GM12892 (cell line): ENCODE measurements at regions not wholly inside any gene's neighbourhood (a gene's known extent, or its start where the extent isn't known, plus 50 kb on each side); places are given as distances from the start of the nearest gene placed in this dataset.

Source experiments
- DNase-seq: peaks from one replicate; pipeline ENCODE4 v3.0.0; 2011; ENCODE audit not compliant: insufficient read length
- FAIRE-seq: peaks from 2 replicates; lab custom pipeline; 2011; peaks lifted over from hg19 to GRCh38; lab: Jason Lieb, UNC
- POLR2A ChIP-seq: IDR thresholded peaks from 2 replicates; pipeline ENCODE4 v1.6.1; 2011; ENCODE audit warnings: low read depth, low read length, control low read depth
- POLR2AphosphoS5 ChIP-seq: IDR thresholded peaks from 2 replicates; pipeline ENCODE4 v1.6.1; 2011; ENCODE audit warnings: low read depth, low read length, control low read depth
- TAF1 ChIP-seq: IDR thresholded peaks from 2 replicates; pipeline ENCODE4 v1.6.1; 2011; ENCODE audit warnings: low read depth, mild to moderate bottlenecking, control low read depth, low read length, borderline replicate concordance

DNA sequence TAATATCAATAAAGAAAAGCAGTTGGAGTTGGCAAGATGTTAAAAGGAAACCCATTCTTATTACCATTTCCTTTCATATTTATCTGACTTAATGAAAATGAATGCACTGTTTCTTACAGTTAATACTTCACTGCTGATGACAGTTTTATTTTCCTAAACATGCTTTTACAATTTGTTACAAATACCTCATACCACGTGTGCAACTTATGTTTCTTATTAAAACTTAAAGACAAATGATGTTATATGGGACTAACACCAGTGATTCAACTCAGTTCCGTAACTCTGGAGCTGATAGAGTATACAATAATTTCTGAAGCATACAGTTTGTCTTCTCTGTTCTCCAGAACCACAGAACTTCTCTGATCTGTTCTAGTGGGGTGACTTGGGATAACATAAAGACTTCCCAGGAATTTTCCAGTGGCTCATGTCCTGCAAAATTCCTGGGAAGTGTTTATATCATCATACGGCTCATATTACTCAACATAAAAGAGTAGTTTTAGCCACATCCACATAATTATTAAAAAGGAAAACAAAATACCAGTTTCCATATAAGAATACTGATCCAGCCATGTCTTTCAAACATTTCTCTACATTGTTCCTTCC, 1259.0 kb upstream of the C9orf72 start:
- FAIRE-seq (no peak), DNase-seq (no peak)
- no peak for TF ChIP-seq POLR2A
- no peak for TF ChIP-seq TAF1
- no peak for TF ChIP-seq POLR2AphosphoS5

DNA sequence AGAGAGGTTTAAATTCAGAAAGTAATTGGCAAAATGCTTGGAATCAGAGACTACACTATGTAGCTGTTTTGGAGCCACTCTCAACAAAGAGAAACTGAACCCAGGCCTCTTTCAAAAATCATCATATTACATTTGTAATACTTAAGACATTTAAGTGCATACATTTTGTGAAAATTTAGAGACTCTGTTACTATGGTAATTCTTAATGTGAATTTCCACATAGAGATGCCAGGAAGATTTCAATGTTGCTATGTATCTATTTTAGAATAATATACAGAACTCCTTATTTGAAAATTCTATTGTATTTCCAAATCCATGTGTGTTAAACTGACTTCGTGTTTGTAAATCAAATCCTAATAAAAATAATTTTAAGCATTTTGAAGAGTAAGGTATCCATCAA, 1260.9 kb upstream of the C9orf72 start:
- no peak for TF ChIP-seq POLR2AphosphoS5
- no peak for TF ChIP-seq TAF1
- TF ChIP-seq POLR2A, result no peak
- no peak for DNase-seq
- FAIRE-seq, result no peak

DNA sequence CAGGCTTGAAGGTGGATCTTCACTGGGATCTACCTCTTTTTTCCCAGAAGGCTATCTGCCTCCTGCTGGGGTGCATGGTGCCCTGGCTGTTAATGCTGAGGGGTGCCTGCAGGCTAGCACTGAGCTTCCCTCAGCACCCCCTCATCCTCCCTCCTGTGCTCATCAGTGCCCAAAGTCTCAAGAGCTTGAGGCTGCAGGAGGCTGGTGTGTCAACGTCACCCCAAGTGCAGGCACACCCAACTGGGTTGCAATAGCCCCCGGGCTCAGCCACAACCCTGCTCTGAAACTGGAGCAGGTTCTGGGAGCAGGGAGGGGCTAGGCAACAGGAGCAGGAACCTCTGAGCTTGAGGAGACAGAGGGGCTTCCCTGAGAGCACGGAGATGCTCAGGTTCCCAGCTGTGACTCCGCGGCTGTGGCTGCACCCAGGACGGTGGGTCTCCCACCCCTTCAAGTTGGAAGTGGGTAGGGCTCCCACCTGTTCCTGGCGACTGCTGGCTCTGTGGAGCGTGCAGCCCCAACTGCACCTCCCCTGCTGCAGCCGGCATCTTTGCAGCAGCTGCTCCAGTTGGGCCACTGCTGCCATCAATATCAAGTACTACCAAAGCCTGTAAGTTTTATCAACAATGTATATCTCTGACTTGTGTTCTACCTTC, 1266.6 kb upstream of the C9orf72 start:
- TF ChIP-seq TAF1, result no peak
- FAIRE-seq (no peak), DNase-seq (no peak)

DNA sequence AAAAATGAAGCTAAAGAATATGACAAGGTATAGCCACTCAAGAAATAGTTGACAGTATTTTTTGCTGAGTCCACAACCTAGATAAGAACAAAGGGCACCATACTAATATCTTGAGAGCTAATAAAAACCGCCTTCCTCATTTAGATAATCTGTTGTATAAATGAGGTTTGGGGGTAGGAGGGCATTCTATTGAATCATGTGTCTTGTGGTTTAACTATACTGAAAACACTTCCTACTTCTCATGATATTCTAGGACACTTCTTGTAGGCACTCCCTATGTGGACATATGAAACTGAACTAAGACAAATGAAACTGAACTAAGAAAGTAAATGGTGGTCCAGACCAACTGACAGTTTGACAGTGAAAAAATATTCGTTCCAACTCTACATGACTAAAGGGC, 1268.5 kb upstream of the C9orf72 start:
- DNase-seq, result no peak
- no peak for TF ChIP-seq POLR2A
- no peak for TF ChIP-seq TAF1
- no peak for FAIRE-seq

- DNase-seq (no peak), FAIRE-seq (no peak)
These were observed 1274.0 kb upstream of the C9orf72 start for GRCh38 chr9:28847331-28847730.

DNA sequence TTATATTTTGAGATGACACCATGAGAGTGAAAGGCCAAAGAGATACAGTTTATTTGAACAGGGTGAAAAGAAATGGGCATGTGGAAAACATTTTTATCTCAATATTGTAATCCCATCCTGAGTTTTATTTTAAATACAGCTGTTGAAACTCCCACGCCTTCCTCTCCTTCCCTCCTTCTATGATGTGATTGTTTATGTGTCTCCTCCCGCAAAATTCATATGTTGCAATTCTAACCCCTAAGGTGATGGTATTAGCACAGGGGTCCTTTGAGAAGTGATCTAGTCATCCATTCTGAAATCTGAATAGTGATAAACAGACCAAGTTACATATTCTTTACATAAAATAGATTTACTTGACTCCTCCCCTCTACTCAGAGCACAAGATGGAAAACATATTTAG, 1275.4 kb upstream of the C9orf72 start:
- DNase-seq (no peak), FAIRE-seq (no peak)
- TF ChIP-seq POLR2A (no peak), POLR2AphosphoS5 (no peak), TAF1 (no peak)

More at GRCh38 chr9:28847331-28847730, 1274.0 kb upstream of the C9orf72 start:
- TF ChIP-seq POLR2A (no peak), TAF1 (no peak), POLR2AphosphoS5 (no peak)

GRCh38 chr9:28853477-28853876, 1280.2 kb upstream of the C9orf72 start:
- DNase-seq, result no peak
- TF ChIP-seq POLR2A (no peak), TAF1 (no peak)

DNA sequence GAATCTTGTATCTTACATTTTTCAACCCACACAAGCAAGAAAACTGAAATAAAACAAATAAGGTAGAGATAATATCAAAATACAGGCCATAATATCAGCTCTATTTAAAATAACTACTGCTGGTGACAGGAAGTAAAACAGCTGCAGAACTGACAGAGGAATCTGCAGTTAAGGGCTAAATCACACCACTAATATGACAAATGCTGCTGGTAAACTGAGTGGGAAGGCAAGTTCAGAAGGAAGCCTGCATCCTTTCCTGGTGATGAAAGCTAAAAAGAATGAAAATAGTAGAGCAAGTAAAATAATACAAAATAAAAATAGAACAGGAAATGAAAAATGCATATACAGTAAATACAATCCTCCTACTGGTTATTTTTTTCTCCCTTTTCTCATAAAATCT, 1293.7 kb upstream of the C9orf72 start:
- TF ChIP-seq POLR2A (no peak), TAF1 (no peak), POLR2AphosphoS5 (no peak)
- FAIRE-seq (no peak), DNase-seq (no peak)

More at GRCh38 chr9:28853477-28853876, 1280.2 kb upstream of the C9orf72 start:
- no peak for FAIRE-seq

GRCh38 chr9:28868228-28868990, 1295.1 kb upstream of the C9orf72 start:
- DNase-seq, result no peak
- TF ChIP-seq TAF1, result no peak
- TF ChIP-seq POLR2AphosphoS5, result no peak
- no peak for TF ChIP-seq POLR2A
- no peak for FAIRE-seq

- no peak for FAIRE-seq
- TF ChIP-seq TAF1 (no peak), POLR2A (no peak), POLR2AphosphoS5 (no peak)
These were observed 1309.2 kb upstream of the C9orf72 start for GRCh38 chr9:28882529-28882928.

DNA sequence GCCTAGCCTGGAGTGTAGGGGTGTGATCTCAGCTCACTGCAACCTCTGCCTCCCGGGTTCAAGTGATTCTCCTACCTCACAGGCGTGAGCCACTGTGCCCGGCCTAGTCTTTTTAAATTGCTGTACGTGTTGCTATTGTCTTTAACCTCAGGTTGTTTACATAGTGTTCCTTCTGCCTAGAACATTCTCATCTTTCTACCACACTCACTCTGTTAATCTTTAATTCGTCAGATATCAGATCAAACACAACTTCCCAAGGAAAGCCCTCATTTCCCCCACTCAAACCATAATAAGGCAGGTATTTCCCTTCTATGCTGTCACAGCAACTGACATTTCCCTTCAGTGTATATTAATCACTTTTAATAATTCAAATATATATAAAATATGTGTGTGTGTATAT, 1310.0 kb upstream of the C9orf72 start:
- TF ChIP-seq POLR2AphosphoS5, result no peak
- no peak for TF ChIP-seq TAF1
- no peak for TF ChIP-seq POLR2A
- DNase-seq (no peak), FAIRE-seq (no peak)

More at GRCh38 chr9:28882529-28882928, 1309.2 kb upstream of the C9orf72 start:
- DNase-seq, result no peak

DNA sequence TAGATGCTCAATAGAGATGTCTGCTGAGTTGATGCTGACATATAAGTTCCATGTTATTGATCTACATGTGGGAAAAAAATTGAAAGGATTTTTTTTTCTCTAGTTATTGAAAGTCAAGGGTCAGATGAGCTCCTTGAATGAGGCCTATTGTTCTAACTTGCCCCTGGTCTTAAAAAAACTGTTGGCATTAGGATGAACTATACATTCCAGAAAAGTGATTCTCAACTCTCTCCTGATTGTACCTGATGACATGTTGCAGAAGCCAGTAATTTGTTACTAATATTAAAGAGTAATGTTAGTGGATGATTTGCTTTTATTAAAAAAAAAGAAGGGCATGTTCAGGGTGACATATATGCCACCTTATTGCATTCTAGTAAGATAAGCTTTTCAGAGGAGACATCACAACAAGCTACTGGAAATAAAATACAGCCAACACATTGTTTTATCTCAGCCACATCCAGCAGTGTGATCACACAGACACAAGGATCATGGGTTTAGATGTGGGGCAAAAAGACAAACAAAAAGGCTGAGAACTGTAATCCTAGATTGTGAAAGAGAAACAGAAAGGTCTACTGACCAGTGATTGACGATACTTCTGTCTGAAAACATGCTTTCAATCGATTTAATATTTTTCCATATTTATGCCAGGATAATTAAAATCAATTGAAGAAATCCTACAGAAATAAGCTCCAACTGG, 1314.1 kb upstream of the C9orf72 start:
- TF ChIP-seq TAF1 (no peak), POLR2AphosphoS5 (no peak), POLR2A (no peak)
- no peak for DNase-seq
- no peak for FAIRE-seq
